ENCODE measurements at regions not wholly inside any gene's neighbourhood (a gene's known extent, or its start where the extent isn't known, plus 50 kb on each side); places are given as distances from the start of the nearest gene placed in this dataset.

DNA sequence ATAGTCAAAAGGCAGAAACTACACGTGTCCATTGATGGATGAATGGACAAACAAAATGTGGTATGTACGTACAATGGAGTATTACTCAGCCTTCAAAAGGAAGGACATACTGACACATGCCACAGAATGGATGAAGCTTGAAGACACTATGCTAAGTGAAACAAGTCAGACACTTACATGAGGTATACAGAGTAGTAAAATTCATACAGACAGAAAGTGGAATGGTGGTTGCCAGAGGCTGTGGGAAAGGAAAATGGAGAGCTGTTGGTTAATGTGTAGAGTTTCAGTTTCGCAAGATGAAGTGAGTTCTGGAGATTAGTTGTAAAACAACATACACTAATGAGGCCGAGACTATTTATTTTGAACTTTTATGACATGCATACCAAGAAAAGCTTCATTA, 67.4 kb upstream of the EPB41L3 start:
- POLR2A ChIA-PET, result interaction anchor here (0.7 to 1.0 kb wide), 2 partner anchors 11 to 153 kb away, joined by 3 to 6 read pairs; no protein-coding TSS in a partner anchor
- CTCF ChIA-PET (ENCODE audit: unreplicated experiment), result no interaction called here
- no TSS peak for BruUV-seq (replicated peaks)

DNA sequence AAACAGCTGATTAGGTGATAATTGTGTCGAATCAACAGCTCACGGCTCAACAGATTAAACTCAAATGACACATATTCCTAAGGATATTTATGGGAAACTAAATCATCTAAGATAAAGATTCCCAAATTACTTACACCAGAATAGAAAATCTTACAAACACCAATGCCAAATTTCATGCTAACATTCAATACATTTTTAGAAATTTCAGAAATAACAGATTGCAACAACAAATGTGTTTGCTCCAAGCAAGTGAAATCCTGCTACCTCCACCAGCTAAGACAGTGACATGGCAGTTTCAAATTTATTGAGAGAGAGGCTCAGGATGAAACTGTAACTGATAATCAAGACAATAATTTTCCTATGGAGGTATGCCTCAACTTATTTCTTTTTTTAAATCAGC, 65.0 kb upstream of the EPB41L3 start:
- Histone ChIP-seq H3K27ac (ENCODE audit: low read depth, low read length, poor library complexity, severe bottlenecking) (no peak overlapping the region), H2AFZ (ENCODE audit: low read length) (no peak overlapping the region), H4K20me1 (ENCODE audit: insufficient read depth, low read length) (no peaks in the 10 kb centered on the region), H3K4me3 (ENCODE audit: low read depth, low read length, poor library complexity, severe bottlenecking) (no peak overlapping the region), H3K4me1 (ENCODE audit: insufficient read depth, low read length, poor library complexity, severe bottlenecking) (no peaks in the 10 kb centered on the region), H3K9me2 (ENCODE audit: insufficient read depth, low read length) (no peaks in the 10 kb centered on the region), H3K36me3 (ENCODE audit: insufficient read depth, low read length) (no peaks in the 10 kb centered on the region), H3K9me3 (ENCODE audit: low read length) (no peaks in the 10 kb centered on the region), H3K79me2 (ENCODE audit: insufficient read depth, low read depth, low read length) (no peaks in the 10 kb centered on the region), H3K4me2 (ENCODE audit: low read length) (no peak overlapping the region)
- ChIA-PET CTCF (ENCODE audit: unreplicated experiment) (no interaction called here), POLR2A (no interaction called here)
- no peak for DNase-seq (ENCODE audit: low spot score)
- BruUV-seq (replicated peaks), result no TSS peak
- TF ChIP-seq EZH2phosphoT487 (IDR thresholded peaks at IDR 0.05; ENCODE audit: borderline replicate concordance, low read depth, low read length), result no peak
- TF ChIP-seq, protein P1, sequence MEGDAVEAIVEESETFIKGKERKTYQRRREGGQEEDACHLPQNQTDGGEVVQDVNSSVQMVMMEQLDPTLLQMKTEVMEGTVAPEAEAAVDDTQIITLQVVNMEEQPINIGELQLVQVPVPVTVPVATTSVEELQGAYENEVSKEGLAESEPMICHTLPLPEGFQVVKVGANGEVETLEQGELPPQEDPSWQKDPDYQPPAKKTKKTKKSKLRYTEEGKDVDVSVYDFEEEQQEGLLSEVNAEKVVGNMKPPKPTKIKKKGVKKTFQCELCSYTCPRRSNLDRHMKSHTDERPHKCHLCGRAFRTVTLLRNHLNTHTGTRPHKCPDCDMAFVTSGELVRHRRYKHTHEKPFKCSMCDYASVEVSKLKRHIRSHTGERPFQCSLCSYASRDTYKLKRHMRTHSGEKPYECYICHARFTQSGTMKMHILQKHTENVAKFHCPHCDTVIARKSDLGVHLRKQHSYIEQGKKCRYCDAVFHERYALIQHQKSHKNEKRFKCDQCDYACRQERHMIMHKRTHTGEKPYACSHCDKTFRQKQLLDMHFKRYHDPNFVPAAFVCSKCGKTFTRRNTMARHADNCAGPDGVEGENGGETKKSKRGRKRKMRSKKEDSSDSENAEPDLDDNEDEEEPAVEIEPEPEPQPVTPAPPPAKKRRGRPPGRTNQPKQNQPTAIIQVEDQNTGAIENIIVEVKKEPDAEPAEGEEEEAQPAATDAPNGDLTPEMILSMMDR (conservative IDR thresholded peaks at IDR 0.05; ENCODE audit: low read length), result no peak
- intact Hi-C loops (cut with micrococcal nuclease; ENCODE audit: unreplicated experiment), result no loop called here

More for the DNA sequence above, 67.4 kb upstream of the EPB41L3 start:
- H3K4me2 ChIP-seq (ENCODE audit: low read length), result no peak overlapping the region
- TF ChIP-seq, protein P1 (conservative IDR thresholded peaks at IDR 0.05; ENCODE audit: low read length), result no peak
- TF ChIP-seq EZH2phosphoT487 (IDR thresholded peaks at IDR 0.05; ENCODE audit: borderline replicate concordance, low read depth, low read length), result no peak
- no peak for DNase-seq (ENCODE audit: low spot score)
- intact Hi-C loops (cut with micrococcal nuclease; ENCODE audit: unreplicated experiment), result no loop called here
- H3K4me3 ChIP-seq (ENCODE audit: low read depth, low read length, poor library complexity, severe bottlenecking), result no peak overlapping the region
- no peaks in the 10 kb centered on the region for H3K4me1 ChIP-seq (ENCODE audit: insufficient read depth, low read length, poor library complexity, severe bottlenecking)
- H3K79me2 ChIP-seq (ENCODE audit: insufficient read depth, low read depth, low read length), result no peaks in the 10 kb centered on the region
- H3K36me3 ChIP-seq (ENCODE audit: insufficient read depth, low read length), result no peaks in the 10 kb centered on the region
- H4K20me1 ChIP-seq (ENCODE audit: insufficient read depth, low read length), result no peaks in the 10 kb centered on the region
- no peaks in the 10 kb centered on the region for H3K9me2 ChIP-seq (ENCODE audit: insufficient read depth, low read length)
- no peaks in the 10 kb centered on the region for H3K9me3 ChIP-seq (ENCODE audit: low read length)
- no peak overlapping the region for H3K27ac ChIP-seq (ENCODE audit: low read depth, low read length, poor library complexity, severe bottlenecking)
- H2AFZ ChIP-seq (ENCODE audit: low read length), result no peak overlapping the region

DNA sequence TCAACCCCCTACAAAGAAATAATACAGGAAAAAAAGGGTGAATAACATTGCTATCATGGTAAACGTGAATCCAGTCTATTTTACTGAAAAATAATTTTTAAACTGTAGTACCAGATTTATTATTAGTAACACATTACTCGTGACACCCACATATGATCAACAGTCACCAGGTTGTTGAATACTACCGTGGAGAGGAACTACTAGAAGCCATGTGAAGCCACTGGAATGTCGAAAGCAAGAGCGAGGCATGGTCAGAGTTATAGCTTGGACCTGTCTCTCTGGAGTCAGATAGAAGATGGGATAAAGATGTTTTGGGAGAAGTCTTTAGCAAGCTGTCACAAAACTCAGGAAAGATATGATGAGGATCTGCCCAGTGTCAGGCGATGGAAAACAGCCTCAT, 63.2 kb upstream of the EPB41L3 start:
- ChIA-PET POLR2A (interaction anchor here (0.7 kb wide), 1 partner anchor 105 kb away, joined by 3 read pairs; no protein-coding TSS in a partner anchor), CTCF (ENCODE audit: unreplicated experiment) (no interaction called here)
- Histone ChIP-seq H3K9me2 (ENCODE audit: insufficient read depth, low read length) (no peaks in the 10 kb centered on the region), H3K27ac (ENCODE audit: low read depth, low read length, poor library complexity, severe bottlenecking) (no peak overlapping the region), H3K36me3 (ENCODE audit: insufficient read depth, low read length) (no peaks in the 10 kb centered on the region), H3K4me2 (ENCODE audit: low read length) (no peak overlapping the region), H4K20me1 (ENCODE audit: insufficient read depth, low read length) (no peaks in the 10 kb centered on the region), H3K9me3 (ENCODE audit: low read length) (no peaks in the 10 kb centered on the region), H3K4me1 (ENCODE audit: insufficient read depth, low read length, poor library complexity, severe bottlenecking) (no peaks in the 10 kb centered on the region), H2AFZ (ENCODE audit: low read length) (no peak overlapping the region), H3K79me2 (ENCODE audit: insufficient read depth, low read depth, low read length) (no peaks in the 10 kb centered on the region), H3K4me3 (ENCODE audit: low read depth, low read length, poor library complexity, severe bottlenecking) (no peak overlapping the region)
- BruUV-seq (replicated peaks), result no TSS peak
- TF ChIP-seq, protein P1 (conservative IDR thresholded peaks at IDR 0.05; ENCODE audit: low read length), result no peak
- TF ChIP-seq EZH2phosphoT487 (IDR thresholded peaks at IDR 0.05; ENCODE audit: borderline replicate concordance, low read depth, low read length), result no peak
- DNase-seq (ENCODE audit: low spot score), result no peak
- intact Hi-C loops (cut with micrococcal nuclease; ENCODE audit: unreplicated experiment), result no loop called here
